Caki2 (cell line): ENCODE measurements at regions not wholly inside any gene's neighbourhood (a gene's known extent, or its start where the extent isn't known, plus 50 kb on each side); places are given as distances from the start of the nearest gene placed in this dataset.
A peak's percentile ranks its signal among the peaks of the same experiment; 100 is the strongest.

ENCODE experiments used
- DNase-seq: peaks from one replicate; pipeline ENCODE4 v3.0.0-alpha.2; 2015; ENCODE audit warnings: low read depth
- in situ Hi-C: cut with HindIII; loops from 2 replicates; pipeline ENCODE4 v1.10.0; 2016; ENCODE audit warnings: low sequenced_read_pairs, low pct_unique_long_range_greater_than_20kb, mixed read lengths

GRCh38 chr22:26995235-26995634 lies 337.8 kb downstream of the MIAT start:
- no peak for DNase-seq
- in situ Hi-C loops, result no loop called here

DNA sequence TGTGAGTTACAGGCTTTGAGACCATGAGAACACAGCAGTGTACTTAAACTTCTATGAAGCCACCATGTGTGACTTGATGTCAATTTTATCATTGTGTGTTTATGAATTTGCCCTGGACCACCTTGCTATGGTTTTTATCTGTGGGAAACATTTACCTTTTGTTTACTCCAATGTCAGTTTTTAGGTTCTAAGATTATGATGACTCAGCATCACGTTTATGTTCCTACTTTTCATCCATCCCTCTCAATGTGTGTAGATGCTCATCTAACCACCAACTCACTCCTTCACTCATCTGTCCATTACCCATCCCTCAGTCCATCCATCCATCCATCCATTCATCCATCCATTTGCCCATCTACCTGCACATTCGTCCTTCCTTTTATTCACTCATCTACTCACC lies 338.8 kb downstream of the MIAT start:
- in situ Hi-C loops, result no loop called here
- DNase-seq, result no peak

DNA sequence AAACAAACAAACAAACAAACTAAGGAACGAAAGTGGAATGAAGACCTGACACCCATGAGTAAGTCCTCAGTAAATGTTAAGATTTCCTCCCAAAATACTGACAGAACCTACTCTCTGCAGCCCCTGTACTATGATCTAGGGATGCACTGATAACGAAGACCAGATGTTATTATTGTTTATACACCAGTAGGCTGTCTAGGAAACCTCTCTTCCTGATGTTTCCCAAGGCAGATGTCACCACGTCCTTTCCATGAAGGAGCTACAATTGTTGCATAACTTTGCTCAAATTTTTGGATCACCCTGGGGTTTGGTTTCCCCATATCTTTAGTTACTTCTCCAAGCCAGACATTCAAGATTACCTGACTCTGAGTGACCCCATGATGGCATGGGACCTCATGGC lies 340.7 kb downstream of the MIAT start:
- in situ Hi-C loops, result no loop called here
- no peak for DNase-seq

GRCh38 chr22:26998716-26999115 lies 341.3 kb downstream of the MIAT start:
- no peak for DNase-seq
- in situ Hi-C loops, result no loop called here

GRCh38 chr22:27003297-27003696 lies 345.9 kb downstream of the MIAT start:
- DNase-seq, result no peak
- in situ Hi-C loops, result no loop called here

DNA sequence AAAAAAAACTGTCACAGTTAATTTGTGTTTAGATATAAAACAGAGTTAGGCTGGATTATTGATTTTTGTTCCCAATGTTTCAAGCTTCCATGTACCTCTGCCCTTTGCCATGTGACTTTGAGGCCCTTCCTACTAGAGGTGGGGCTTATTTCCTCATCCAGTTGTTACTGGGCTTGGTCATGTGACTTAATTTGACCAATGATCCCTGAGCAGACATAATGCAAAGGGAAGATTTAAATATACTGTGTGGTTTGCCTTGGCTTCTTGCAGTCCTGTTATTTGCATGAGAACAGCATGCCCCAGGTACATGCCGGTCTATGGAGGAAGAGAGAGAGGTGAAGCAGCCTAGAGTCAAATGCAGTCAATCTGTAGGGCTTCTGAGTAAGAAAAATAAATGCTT lies 347.0 kb downstream of the MIAT start:
- in situ Hi-C loops, result no loop called here
- no peak for DNase-seq

- in situ Hi-C loops, result no loop called here
- DNase-seq, result no peak
Observed at GRCh38 chr22:27008454-27008853, 351.1 kb downstream of the MIAT start.

DNA sequence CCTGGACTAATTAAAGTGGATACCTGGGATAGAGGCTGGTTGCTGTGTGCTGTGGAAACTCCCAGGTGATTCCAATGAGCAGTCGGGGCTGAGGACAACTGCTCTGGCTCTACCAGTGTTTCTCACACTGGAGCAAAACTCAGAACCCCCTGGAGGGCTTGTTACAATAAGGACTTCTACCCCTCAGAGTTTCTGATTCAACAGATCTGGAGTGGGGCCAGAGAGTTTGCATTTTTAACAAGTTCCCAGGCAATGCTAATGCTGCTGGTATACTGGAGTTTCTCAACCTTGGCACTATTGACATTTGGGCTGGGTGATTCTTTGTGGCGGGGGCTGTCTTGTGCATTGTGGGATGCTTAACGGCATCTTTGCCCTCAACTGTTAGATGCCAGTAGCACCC lies 353.7 kb downstream of the MIAT start:
- in situ Hi-C loops, result no loop called here
- DNase-seq, result no peak

- in situ Hi-C loops, result no loop called here
- no peak for DNase-seq
Observed at GRCh38 chr22:27011717-27012116, 354.3 kb downstream of the MIAT start.

DNA sequence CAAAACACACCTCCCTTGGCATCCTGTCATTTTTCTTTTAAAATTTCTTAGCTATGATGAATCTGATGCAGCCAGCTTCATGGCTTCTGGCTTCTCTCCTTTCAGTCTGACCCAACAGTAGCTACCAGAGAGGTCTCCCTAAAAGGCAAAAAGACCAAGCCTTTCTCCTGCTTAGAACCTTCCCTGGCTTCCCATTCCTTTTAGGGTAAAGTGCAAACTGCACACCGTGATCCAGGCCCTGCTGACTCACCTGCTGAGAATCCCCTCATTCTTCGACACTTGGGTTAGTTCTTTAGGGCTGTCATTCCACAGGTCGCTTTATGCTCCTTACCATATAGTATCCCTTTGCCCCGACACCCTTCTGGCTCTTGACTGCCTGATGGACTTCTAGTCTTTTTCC lies 362.4 kb downstream of the MIAT start:
- in situ Hi-C loops, result no loop called here
- no peak for DNase-seq

GRCh38 chr22:27022274-27022895 lies 365.0 kb downstream of the MIAT start:
- peak; percentile 32 for DNase-seq
- in situ Hi-C loops, result no loop called here

GRCh38 chr22:27022896-27023361 lies 365.5 kb downstream of the MIAT start:
- in situ Hi-C loops, result no loop called here
- no peak for DNase-seq

DNA sequence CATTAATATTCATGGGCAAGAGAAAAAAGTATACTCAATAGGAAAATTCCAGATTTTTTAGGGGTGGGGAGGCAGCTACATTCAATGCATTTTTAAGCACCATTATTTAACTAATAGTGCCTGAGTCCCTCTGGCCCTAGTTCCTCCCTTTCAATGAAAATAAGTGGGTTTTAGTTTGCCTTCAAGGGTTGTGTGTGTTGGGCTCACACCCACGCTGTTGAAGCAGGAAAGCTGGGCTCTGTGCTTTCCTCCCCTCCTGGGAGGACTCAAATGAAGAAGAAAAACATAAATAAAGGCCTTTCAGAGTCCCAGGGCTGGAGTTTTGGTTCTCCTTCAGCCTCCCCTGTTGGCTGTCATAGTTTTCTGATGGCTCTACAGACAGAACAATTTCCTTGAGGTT lies 366.2 kb downstream of the MIAT start:
- in situ Hi-C loops, result no loop called here
- DNase-seq, result no peak

DNA sequence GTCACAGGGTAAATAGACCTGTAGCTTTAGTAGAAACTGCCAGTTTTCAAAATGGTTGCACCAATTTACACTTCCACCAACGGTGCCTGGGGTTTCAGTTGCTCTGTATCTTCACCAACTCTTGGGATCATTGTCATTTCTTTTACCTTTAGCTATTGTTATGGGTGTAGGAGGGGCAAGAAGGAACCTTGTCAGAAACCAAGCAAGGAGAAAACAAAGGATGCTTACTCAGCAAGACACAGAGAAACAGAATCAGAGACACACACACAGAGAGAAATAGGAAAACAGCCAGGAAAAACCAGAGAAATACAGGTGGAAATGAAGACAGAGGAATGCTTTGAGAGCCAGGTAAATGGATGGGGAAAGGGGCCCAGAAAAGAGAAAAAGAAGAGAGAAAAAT lies 367.6 kb downstream of the MIAT start:
- no peak for DNase-seq
- in situ Hi-C loops, result no loop called here

DNA sequence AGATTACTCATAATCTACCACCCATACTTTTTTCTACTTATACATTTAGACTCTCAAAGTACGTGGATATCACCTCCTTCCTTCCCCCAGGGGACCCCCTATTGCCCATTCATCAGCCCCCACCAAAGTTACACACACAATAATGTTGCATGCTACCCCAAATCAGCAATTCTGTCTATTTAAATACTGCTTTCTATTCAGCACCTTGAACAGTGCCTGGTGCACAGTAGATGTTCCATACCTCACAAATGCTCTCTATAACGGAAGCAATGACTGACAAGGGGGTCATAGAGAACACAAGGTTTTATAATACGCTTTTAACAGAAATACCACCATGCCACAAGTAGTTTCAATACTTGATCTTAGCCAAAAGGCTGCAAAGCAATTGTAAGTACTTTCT lies 370.7 kb downstream of the MIAT start:
- no peak for DNase-seq
- in situ Hi-C loops, result no loop called here

- no peak for DNase-seq
- in situ Hi-C loops, result no loop called here
Observed at GRCh38 chr22:27029584-27030130, 372.3 kb downstream of the MIAT start.

GRCh38 chr22:27032091-27032761 lies 374.8 kb downstream of the MIAT start:
- no peak for DNase-seq
- in situ Hi-C loops, result no loop called here

DNA sequence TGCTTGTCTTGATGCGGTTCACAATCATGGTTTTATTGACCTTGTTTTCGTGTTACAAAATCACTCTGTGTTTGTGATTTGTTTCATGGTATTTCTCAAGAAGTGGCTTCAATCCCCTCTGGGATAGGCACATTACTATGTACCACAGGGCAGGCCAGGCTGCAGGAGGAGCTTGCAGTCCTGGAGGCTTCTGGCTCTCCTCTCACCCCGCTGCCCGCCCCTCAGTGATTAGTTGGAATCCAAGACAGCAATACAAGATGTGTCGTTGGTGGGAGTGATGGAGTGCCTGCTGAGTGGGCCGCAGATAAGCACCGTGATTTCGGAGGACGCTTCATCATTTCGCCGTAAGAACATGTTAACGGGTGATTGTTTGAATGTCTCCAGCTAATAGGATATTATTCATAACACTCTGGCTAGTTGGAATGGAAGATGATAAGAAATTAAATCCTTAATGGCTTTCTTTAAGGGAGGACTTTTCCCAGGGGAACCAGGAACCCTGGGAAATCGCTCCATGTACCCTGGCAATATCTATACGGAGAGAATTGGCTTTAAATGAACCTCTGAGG lies 384.4 kb downstream of the MIAT start:
- in situ Hi-C loops, result no loop called here
- DNase-seq, result no peak

GRCh38 chr22:27043262-27043661 lies 385.9 kb downstream of the MIAT start:
- in situ Hi-C loops, result no loop called here
- no peak for DNase-seq
